ENCODE measurements at regions not wholly inside any gene's neighbourhood (a gene's known extent, or its start where the extent isn't known, plus 50 kb on each side); places are given as distances from the start of the nearest gene placed in this dataset.
"Not testable (repeated sequence)": the region's sequence is repeated elsewhere in the genome, so short reads cannot be mapped to it uniquely, and the experiment has no call there.

GRCh38 chr4:131975276-131976132 lies 1173.6 kb upstream of the PCDH10 start:
- not testable (repeated sequence) for ATAC-seq

DNA sequence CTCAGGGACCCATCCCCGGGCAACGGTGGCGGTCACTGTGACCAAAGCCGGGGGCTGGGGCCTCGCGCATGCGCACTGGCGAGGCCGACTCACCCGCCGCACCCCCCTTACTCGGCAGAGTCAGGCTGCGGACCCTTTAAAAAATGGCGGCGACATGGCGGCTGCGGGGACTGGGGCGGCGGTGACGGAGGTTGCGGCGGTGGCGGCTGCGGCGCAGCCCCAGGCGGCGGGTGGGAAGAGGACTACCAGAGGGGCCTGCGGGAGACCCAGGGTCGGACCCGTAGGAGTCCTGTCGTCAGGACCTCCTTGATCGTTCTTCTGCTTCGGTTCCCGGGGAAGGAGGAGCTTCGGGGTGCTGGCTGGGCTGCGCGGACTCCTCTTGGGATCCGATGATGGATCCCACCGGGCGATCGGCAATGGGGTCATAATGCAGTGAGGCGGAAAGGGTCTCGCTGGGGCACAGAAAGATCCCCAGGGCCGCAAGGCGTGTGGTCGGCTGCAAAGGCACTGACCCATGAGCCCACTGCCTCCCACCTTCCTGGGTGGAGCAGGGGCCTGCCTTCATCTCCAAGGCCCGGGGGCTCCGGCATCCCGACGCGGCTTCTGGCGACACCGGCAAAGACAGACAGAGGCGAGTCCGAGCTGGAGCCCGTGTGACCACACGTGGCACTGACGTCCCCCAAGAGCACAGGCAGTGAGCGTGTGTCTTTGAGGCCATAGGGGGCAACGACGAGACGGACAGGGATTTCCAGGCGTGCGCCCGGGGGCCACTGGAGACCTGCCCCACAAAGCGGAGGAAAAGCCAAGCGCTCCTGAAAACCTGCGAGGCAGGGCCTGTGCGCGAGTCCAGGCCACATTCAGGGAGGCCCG lies 1172.7 kb upstream of the PCDH10 start:
- H3K9me3 ChIP-seq (ENCODE audit: low read length); H3K79me2 ChIP-seq (ENCODE audit: insufficient read depth, low read length); FAIRE-seq; BruUV-seq (replicated peaks); ATAC-seq; H3K9ac ChIP-seq (ENCODE audit: insufficient read depth, low read depth, low read length); DNase-seq (ENCODE audit: low spot score); H3K36me3 ChIP-seq (replicated peaks in 1 of 2; ENCODE audit: control insufficient read depth in 1 of 2, insufficient read depth in 2 of 2, low read length in 2 of 2); H3K4me1 ChIP-seq (ENCODE audit: insufficient read depth, low read length); H3K27ac ChIP-seq (ENCODE audit: extremely low read length, insufficient read depth, low read length); H4K20me1 ChIP-seq (ENCODE audit: insufficient read depth, low read length); intact Hi-C loops (cut with micrococcal nuclease; ENCODE audit: unreplicated experiment); H2AFZ ChIP-seq (ENCODE audit: low read length); in situ Hi-C loops (cut with HindIII; ENCODE audit: extremely low pct_ligation_motif_present, low pct_unique_long_range_greater_than_20kb); POLR2A ChIA-PET; H3K4me3 ChIP-seq (replicated peaks in 1 of 3; ENCODE audit: insufficient read depth in 1 of 3, low read depth in 2 of 3, low read length in 3 of 3); H3K27me3 ChIP-seq (ENCODE audit: control insufficient read depth in 1 of 2, insufficient read depth in 2 of 2, low read length in 2 of 2); CTCF ChIA-PET (ENCODE audit: low intra/inter-chr PET ratio, low total read pairs); H3K4me2 ChIP-seq (ENCODE audit: low read depth, low read length): not testable (repeated sequence)
- WGBS (ENCODE audit: low lambda C conversion rate), result 89% methylated on average over 14 of the region's 71 CpGs

More at GRCh38 chr4:131975276-131976132, 1173.6 kb upstream of the PCDH10 start:
- DNase-seq (ENCODE audit: low spot score); in situ Hi-C loops (cut with HindIII; ENCODE audit: extremely low pct_ligation_motif_present, low pct_unique_long_range_greater_than_20kb); CTCF ChIA-PET (ENCODE audit: low intra/inter-chr PET ratio, low total read pairs); POLR2A ChIA-PET; H3K4me1 ChIP-seq (ENCODE audit: insufficient read depth, low read length); H3K27me3 ChIP-seq (ENCODE audit: control insufficient read depth in 1 of 2, insufficient read depth in 2 of 2, low read length in 2 of 2); H3K27ac ChIP-seq (ENCODE audit: extremely low read length, insufficient read depth, low read length); H2AFZ ChIP-seq (ENCODE audit: low read length); H4K20me1 ChIP-seq (ENCODE audit: insufficient read depth, low read length); H3K79me2 ChIP-seq (ENCODE audit: insufficient read depth, low read length); H3K4me2 ChIP-seq (ENCODE audit: low read depth, low read length); BruUV-seq (replicated peaks); H3K36me3 ChIP-seq (replicated peaks in 1 of 2; ENCODE audit: control insufficient read depth in 1 of 2, insufficient read depth in 2 of 2, low read length in 2 of 2); H3K9ac ChIP-seq (ENCODE audit: insufficient read depth, low read depth, low read length); FAIRE-seq; H3K9me3 ChIP-seq (ENCODE audit: low read length); H3K4me3 ChIP-seq (replicated peaks in 1 of 3; ENCODE audit: insufficient read depth in 1 of 3, low read depth in 2 of 3, low read length in 3 of 3); intact Hi-C loops (cut with micrococcal nuclease; ENCODE audit: unreplicated experiment): not testable (repeated sequence)
- WGBS (ENCODE audit: low lambda C conversion rate), result 76% methylated on average over 42 of the region's 63 CpGs

All from HepG2 (cell line).